ENCODE measurements at regions not wholly inside any gene's neighbourhood (a gene's known extent, or its start where the extent isn't known, plus 50 kb on each side); places are given as distances from the start of the nearest gene placed in this dataset.

DNA sequence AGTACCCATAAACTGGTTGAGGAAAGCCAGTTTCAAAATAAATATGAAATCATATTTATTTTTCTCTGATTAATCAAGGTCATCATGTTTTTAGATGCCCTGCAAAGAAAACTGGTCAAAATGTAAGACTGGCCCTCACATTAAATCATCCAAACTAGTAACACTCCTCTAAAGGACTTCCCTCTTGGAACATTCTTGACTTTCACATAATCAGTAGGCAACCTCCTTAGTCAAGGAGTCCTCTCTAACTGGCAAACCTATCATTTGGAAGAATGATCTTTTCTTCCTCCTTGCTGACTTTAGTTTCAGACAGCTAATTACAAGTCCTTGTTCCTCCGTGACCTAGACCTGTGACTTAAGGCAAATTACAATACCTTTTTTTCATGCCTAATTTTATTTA is 82.5 kb upstream of the DCBLD2 start:
- Histone ChIP-seq H3K27ac (no peak overlapping the region), H3K9me3 (no peaks in the 10 kb centered on the region), H3K4me3 (no peak overlapping the region), H3K4me1 (peaks cover 0 to 8% (median 0%) of the 10 kb centered on the region in 4 donors), H3K36me3 (no peaks in the 10 kb centered on the region), H3K27me3 (no peaks in the 10 kb centered on the region)
- no peak for DNase-seq
- intact Hi-C loops (cut with DNase I), result no loop called here
- 93 to 94% methylated on average over 1 of the region's 1 CpG for WGBS, 2 donors
- TF ChIP-seq EP300 (IDR thresholded peaks at IDR 0.05), result no peak
- no peak for TF ChIP-seq POLR2AphosphoS5 (IDR thresholded peaks at IDR 0.05)
- TF ChIP-seq POLR2A (IDR thresholded peaks at IDR 0.05), result no peak
- no peak for TF ChIP-seq CTCF (IDR thresholded peaks at IDR 0.05)

- intact Hi-C loops (cut with DNase I), result no loop called here
- Histone ChIP-seq H3K4me3 (no peak overlapping the region), H3K36me3 (no peaks in the 10 kb centered on the region), H3K4me1 (peaks cover 0 to 8% (median 0%) of the 10 kb centered on the region in 4 donors), H3K27ac (no peak overlapping the region), H3K9me3 (no peaks in the 10 kb centered on the region), H3K27me3 (no peaks in the 10 kb centered on the region)
- no peak for DNase-seq
- TF ChIP-seq EP300 (IDR thresholded peaks at IDR 0.05), result no peak
- no peak for TF ChIP-seq POLR2AphosphoS5 (IDR thresholded peaks at IDR 0.05)
- TF ChIP-seq CTCF (IDR thresholded peaks at IDR 0.05), result no peak
- TF ChIP-seq POLR2A (IDR thresholded peaks at IDR 0.05), result no peak
- 60 to 79% methylated on average over 2 of the region's 2 CpGs for WGBS, 2 donors
Measured at GRCh38 chr3:98982351-98982750, 80.9 kb upstream of the DCBLD2 start.

GRCh38 chr3:98980915-98981596 is 79.6 kb upstream of the DCBLD2 start:
- Histone ChIP-seq H3K4me1 (peaks cover 0 to 6% (median 0%) of the 10 kb centered on the region in 4 donors), H3K9me3 (no peaks in the 10 kb centered on the region), H3K36me3 (no peaks in the 10 kb centered on the region), H3K4me3 (no peak overlapping the region), H3K27ac (no peak overlapping the region), H3K27me3 (no peaks in the 10 kb centered on the region)
- TF ChIP-seq POLR2AphosphoS5 (IDR thresholded peaks at IDR 0.05) (no peak), CTCF (IDR thresholded peaks at IDR 0.05) (no peak), EP300 (IDR thresholded peaks at IDR 0.05) (no peak), POLR2A (IDR thresholded peaks at IDR 0.05) (no peak)
- 39 to 50% methylated on average over 2 of the region's 2 CpGs for WGBS, 2 donors
- no peak for DNase-seq
- intact Hi-C loops (cut with DNase I), result no loop called here

DNA sequence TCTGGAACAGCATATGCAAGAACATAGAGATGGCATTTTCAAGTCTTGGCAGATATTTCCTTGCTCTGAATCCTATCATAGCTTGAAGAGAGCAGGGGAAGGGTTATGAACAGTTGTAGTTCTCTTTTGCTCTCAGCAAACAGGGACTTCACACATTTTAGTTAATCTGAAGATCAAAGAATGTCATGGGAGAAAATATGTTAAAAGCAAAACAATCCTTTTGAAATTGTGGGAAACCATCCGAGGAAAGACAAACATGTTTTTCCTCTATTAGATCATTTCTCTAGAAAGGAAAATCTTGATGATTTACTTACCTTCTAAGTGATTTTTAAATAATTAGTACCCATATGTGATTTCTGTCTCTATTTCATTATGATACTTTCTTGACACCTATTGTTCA is 77.8 kb upstream of the DCBLD2 start:
- TF ChIP-seq POLR2AphosphoS5 (IDR thresholded peaks at IDR 0.05), result no peak
- no peaks in the 10 kb centered on the region for H3K27me3 ChIP-seq
- no peaks in the 10 kb centered on the region for H3K36me3 ChIP-seq
- DNase-seq, result no peak
- 74 to 75% methylated on average over 1 of the region's 1 CpG for WGBS, 2 donors
- intact Hi-C loops (cut with DNase I), result no loop called here
- H3K9me3 ChIP-seq, result no peaks in the 10 kb centered on the region
- no peaks in the 10 kb centered on the region for H3K4me1 ChIP-seq
- H3K27ac ChIP-seq, result no peak overlapping the region
- H3K4me3 ChIP-seq, result no peak overlapping the region

DNA sequence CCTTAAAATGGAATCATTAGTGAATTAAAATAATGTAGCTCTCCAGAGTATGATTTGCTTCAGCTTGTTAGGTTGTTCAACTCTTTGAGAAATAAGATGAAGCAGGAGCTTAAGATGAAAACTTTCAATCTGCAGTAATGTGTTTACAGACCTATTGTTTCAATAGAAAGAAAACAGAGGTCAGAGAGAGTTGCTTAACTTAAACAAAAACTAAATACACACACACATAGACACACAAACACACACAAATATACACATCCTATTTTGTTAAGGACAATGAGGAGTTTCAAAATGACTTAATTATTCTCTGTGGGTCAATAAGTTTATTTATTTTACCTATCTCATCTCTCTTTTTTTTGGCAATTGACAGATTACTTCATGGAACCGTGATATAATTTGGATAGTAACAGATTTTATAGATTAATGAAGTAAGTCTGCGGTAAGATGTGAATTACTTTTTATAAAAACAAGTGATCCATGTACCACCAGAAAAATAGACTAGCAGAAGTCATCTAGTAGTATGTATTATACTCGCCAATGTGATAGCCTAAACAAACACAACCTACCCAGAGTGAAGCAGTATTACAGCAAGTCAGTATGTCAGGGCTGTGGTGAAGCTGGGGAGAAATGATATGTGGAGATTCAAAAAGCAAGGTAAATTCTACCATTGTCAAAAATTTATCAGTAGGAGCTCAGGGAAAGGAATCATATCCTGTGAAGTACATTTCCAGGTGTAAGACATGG is 76.7 kb upstream of the DCBLD2 start:
- Histone ChIP-seq H3K4me3 (no peak overlapping the region), H3K4me1 (no peaks in the 10 kb centered on the region), H3K9me3 (no peaks in the 10 kb centered on the region), H3K36me3 (no peaks in the 10 kb centered on the region), H3K27ac (no peak overlapping the region), H3K27me3 (no peaks in the 10 kb centered on the region)
- no peak for DNase-seq
- intact Hi-C loops (cut with DNase I), result no loop called here
- no peak for TF ChIP-seq POLR2AphosphoS5 (IDR thresholded peaks at IDR 0.05)
- TF ChIP-seq CTCF (IDR thresholded peaks at IDR 0.05), result no peak
- no peak for TF ChIP-seq EP300 (IDR thresholded peaks at IDR 0.05)
- TF ChIP-seq POLR2A (IDR thresholded peaks at IDR 0.05), result no peak
- WGBS, 2 donors, result 55 to 85% methylated on average over 3 of the region's 3 CpGs

Measured in sigmoid colon (tissue), 6 donors.